Upper lobe of left lung (tissue), 6 donors: ENCODE measurements at regions not wholly inside any gene's neighbourhood (a gene's known extent, or its start where the extent isn't known, plus 50 kb on each side); places are given as distances from the start of the nearest gene placed in this dataset.
A peak's percentile ranks its signal among the peaks of the same experiment; 100 is the strongest.

Source experiments
- ATAC-seq, 2 donors: fragments of 200-7000 bp; cut with Tn5 transposase; one replicate each; pipeline ENCODE4 v1.9.1; 2022; ENCODE audit warnings: mild to moderate bottlenecking in 2 of 2, moderate library complexity in 2 of 2; ENCODE audit not compliant: low FRiP score in 2 of 2
- DNase-seq, 2 donors: peaks; one replicate each; pipeline ENCODE4 v3.0.0-alpha.2; 2019 to 2020
- H3K27ac ChIP-seq, 4 donors: fragments of 200-600 bp; sonication (generic); one replicate each; pipeline ENCODE4 v1.5.1; 2016 to 2019
- H3K27me3 ChIP-seq, 4 donors: fragments of 200-600 bp; sonication (generic); one replicate each; pipeline ENCODE4 v1.5.1; 2017 to 2019
- H3K36me3 ChIP-seq, 4 donors: fragments of 200-600 bp; sonication (generic); one replicate each; pipeline ENCODE4 v1.5.1; 2016 to 2019
- H3K4me1 ChIP-seq, 4 donors: fragments of 200-600 bp; sonication (generic); one replicate each; pipeline ENCODE4 v1.5.1; 2018 to 2019
- H3K4me3 ChIP-seq, 4 donors: fragments of 200-600 bp; sonication (generic); one replicate each; pipeline ENCODE4 v1.5.1; 2017 to 2019; ENCODE audit warnings: mild to moderate bottlenecking in 2 of 4, moderate library complexity in 1 of 4
- H3K9me3 ChIP-seq, 4 donors: fragments of 200-600 bp; sonication (generic); one replicate each; pipeline ENCODE4 v1.5.1; 2018 to 2019
- CTCF ChIP-seq, 6 experiments: fragments of 450-650 bp in 4 of 6; fragments of 200-600 bp in 2 of 6; sonication (generic) in 2 of 6; IDR thresholded peaks; one replicate each; pipeline ENCODE4 v1.5.1; 2016 to 2019; ENCODE audit warnings: antibody characterized with exemption in 6 of 6
- EP300 ChIP-seq, 4 donors: sonication (generic); formaldehyde crosslinking; IDR thresholded peaks; one replicate each; pipeline ENCODE4 v1.5.1; 2017; ENCODE audit warnings: antibody characterized with exemption in 4 of 4, control low read depth in 2 of 4
- POLR2A ChIP-seq, 4 donors: fragments of 450-650 bp; IDR thresholded peaks; one replicate each; pipeline ENCODE4 v1.5.1; 2016 to 2017; ENCODE audit warnings: antibody characterized with exemption in 4 of 4, mild to moderate bottlenecking in 2 of 4
- POLR2AphosphoS5 ChIP-seq, 2 donors: sonication (generic); formaldehyde crosslinking; IDR thresholded peaks; one replicate each; pipeline ENCODE4 v1.5.1; 2017; ENCODE audit warnings: antibody characterized with exemption in 2 of 2
- WGBS, 2 donors: methylation state at CpG; one replicate each; pipeline ENCODE4 v1.1.5; 2017 to 2018; 5-methylcytosine and 5-hydroxymethylcytosine counted together
- donor health status: DM: no; HTN: no; CAD: no; lungs with moderate emphysema.
- donor health status: DM: no; HTN: yes; CAD: no; lungs with severe emphysema.

GRCh38 chr20:24782301-24782700, 166.8 kb upstream of the CST7 start:
- TF ChIP-seq POLR2AphosphoS5 (IDR thresholded peaks at IDR 0.05) (no peak), POLR2A (IDR thresholded peaks at IDR 0.05) (no peak), EP300 (IDR thresholded peaks at IDR 0.05) (no peak), CTCF (IDR thresholded peaks at IDR 0.05) (no peak)
- no peaks in the 10 kb centered on the region for H3K36me3 ChIP-seq
- ATAC-seq: no peak
- no peak for DNase-seq
- peaks cover 10 to 15% (median 11%) of the 10 kb centered on the region in 4 donors for H3K4me1 ChIP-seq
- no peaks in the 10 kb centered on the region for H3K27me3 ChIP-seq
- WGBS, 2 donors: 59 to 86% methylated on average over 11 of the region's 11 CpGs
- no peak overlapping the region for H3K27ac ChIP-seq
- no peaks in the 10 kb centered on the region for H3K9me3 ChIP-seq
- no peak overlapping the region for H3K4me3 ChIP-seq

DNA sequence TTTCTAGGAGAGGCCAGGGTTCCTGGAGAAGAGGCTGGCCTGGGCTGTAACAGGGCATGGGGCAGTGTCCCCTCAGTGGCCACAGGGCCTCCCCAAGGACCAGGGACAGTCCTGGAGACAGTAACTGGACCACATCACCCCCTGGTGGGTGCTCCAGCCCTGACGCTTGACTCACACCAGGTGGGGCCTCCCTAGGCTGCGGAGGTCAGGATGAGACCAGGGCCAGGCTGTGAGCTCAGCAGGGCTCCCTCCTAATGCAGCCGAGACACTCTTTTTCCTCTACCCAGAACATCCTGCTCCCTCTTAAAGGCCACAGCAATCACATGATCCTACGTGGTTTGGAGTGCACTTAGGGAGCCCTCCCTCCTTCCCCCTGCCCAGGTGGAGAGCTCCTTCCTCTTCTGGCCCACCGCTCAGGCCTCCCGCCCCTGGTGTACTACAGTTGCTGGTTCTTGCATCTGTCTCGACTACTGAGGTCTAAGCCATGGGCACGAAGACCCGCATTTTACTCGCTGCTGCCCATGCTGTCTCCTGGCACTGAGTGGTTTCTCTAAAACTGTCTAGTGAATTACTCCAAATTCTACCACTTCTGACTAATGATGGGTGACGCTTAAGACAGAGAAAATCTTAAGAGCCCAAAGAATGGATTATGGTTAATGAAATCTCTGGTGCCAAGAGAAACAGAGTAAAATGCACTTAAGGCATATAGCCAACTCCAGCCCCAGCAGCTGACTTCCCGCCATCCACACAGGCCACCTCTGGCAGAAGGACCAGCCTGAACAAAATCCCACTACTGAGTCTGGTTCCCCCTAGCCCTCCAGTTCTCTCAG, 166.1 kb upstream of the CST7 start:
- Histone ChIP-seq H3K27ac (no peak overlapping the region), H3K4me1 (peaks cover 10 to 15% (median 11%) of the 10 kb centered on the region in 4 donors), H3K27me3 (no peaks in the 10 kb centered on the region), H3K36me3 (no peaks in the 10 kb centered on the region), H3K4me3 (no peak overlapping the region), H3K9me3 (no peaks in the 10 kb centered on the region)
- ATAC-seq (peak in 1 of 2 donors; percentile 6), DNase-seq (no peak)
- TF ChIP-seq CTCF (IDR thresholded peaks at IDR 0.05): no peak
- no peak for TF ChIP-seq POLR2A (IDR thresholded peaks at IDR 0.05)
- 64 to 72% methylated on average over 12 of the region's 12 CpGs for WGBS, 2 donors

GRCh38 chr20:24783631-24784492, 165.2 kb upstream of the CST7 start:
- no peak for DNase-seq
- ATAC-seq: no peak
- H3K27me3 ChIP-seq: no peaks in the 10 kb centered on the region
- no peak overlapping the region for H3K4me3 ChIP-seq
- 80 to 87% methylated on average over 7 to 8 of the region's 9 CpGs for WGBS, 2 donors
- no peak for TF ChIP-seq POLR2AphosphoS5 (IDR thresholded peaks at IDR 0.05)
- TF ChIP-seq CTCF (IDR thresholded peaks at IDR 0.05): no peak
- no peak for TF ChIP-seq POLR2A (IDR thresholded peaks at IDR 0.05)
- no peak for TF ChIP-seq EP300 (IDR thresholded peaks at IDR 0.05)
- no peaks in the 10 kb centered on the region for H3K9me3 ChIP-seq
- H3K27ac ChIP-seq: no peak overlapping the region
- peaks cover 10 to 15% (median 11%) of the 10 kb centered on the region in 4 donors for H3K4me1 ChIP-seq
- no peaks in the 10 kb centered on the region for H3K36me3 ChIP-seq

DNA sequence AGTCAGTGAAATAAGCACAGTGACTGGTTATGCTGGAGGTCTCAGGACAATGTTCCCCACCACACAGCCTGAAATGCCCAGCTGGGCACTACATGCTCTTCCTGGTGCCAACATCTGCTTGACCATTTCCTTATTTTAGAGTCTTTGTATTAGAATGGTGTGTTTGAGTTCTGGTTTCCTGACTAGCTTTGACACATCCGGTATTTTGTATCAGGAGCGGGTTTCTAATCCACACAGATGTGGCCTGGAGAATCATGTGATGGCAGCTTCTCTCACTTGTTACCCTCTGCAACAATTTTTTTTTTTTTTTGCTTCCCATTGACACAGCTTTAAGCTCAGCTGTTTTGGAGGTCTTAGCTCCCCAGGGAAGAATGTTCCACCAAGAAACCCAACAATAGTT, 164.5 kb upstream of the CST7 start:
- Histone ChIP-seq H3K36me3 (no peaks in the 10 kb centered on the region), H3K27ac (no peak overlapping the region), H3K9me3 (no peaks in the 10 kb centered on the region), H3K27me3 (no peaks in the 10 kb centered on the region), H3K4me3 (no peak overlapping the region), H3K4me1 (peaks cover 10 to 15% (median 11%) of the 10 kb centered on the region in 4 donors)
- WGBS, 2 donors: 53 to 58% methylated on average over 2 of the region's 2 CpGs
- no peak for DNase-seq
- ATAC-seq: no peak
- TF ChIP-seq CTCF (IDR thresholded peaks at IDR 0.05) (no peak), POLR2AphosphoS5 (IDR thresholded peaks at IDR 0.05) (no peak)
